Globus pallidus (tissue), 1 donor: ENCODE measurements at regions not wholly inside any gene's neighbourhood (a gene's known extent, or its start where the extent isn't known, plus 50 kb on each side); places are given as distances from the start of the nearest gene placed in this dataset.
"Not testable (repeated sequence)": the region's sequence is repeated elsewhere in the genome, so short reads cannot be mapped to it uniquely, and the experiment has no call there.

Experiments
- DNase-seq: peaks from one replicate; pipeline ENCODE4 v3.0.0-alpha.2; 2015; ENCODE audit warnings: low spot score

DNA sequence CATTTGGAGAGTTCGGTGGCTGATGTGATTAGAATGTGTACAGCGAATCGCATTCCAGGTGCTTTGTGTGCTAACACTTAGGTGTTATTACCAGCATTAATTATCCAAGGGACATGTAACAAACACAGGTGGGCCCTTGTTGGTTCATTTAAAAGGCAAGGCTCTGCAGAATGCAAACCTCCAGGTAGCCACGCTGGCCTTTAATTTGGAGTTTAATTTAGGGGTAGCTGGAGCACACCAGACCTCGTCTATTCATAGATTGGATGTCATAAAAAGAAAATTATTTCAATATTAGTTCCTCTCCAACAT, 191.1 kb downstream of the MAT2B start:
- DNase-seq, result no peak

DNA sequence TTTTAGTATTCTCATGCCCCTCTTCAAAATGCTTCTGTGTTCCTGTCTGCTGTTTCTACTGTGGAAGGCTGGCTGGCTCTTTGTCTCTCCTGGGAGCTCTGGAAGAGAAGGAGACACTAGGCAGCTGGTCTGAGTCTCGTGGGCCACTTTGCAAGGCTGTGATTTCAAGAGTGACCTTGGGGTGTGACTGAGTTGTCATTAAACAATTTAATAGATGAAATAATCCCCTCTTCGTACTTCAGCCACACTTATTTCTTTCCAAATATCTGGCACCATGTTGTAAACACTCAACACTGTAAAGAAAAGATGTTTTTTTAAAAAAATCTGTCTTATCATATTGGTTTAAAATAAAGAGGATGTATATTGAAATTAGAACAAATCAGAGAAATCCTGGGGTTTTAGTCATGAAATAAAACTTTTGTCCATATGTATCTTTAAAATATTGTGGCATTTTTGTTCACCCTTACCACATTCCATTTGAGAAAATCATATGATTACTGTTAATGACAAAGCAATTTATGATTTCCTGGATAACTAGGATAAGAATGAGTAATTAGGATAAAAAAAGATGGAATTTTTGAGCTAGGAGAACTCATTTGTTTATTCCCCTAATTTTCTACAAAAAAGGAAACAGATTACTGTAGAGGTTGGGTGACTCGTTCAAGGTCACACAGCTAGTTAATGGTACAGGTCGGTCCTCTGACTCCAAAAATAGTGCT, 200.8 kb downstream of the MAT2B start:
- no peak for DNase-seq

DNA sequence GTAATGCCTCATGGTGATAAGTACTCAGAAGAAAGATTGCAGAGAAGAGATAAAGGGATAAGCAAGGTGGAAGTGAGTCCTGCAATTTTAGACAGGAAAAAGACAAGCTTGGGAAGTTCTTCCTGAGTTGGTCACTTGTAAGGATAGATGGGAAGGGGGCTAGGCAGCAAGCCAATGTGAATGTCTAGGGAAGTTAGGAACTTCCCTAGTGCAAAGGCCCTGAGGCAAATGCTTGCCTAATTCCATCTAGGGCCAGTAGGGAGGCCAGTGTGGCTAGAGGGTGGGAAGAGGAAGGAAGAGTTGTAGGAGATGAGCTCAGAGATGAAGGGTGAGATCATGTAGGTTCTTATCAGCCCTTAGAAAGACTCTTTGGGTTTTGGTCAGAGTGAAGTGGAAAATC, 206.6 kb downstream of the MAT2B start:
- no peak for DNase-seq

DNA sequence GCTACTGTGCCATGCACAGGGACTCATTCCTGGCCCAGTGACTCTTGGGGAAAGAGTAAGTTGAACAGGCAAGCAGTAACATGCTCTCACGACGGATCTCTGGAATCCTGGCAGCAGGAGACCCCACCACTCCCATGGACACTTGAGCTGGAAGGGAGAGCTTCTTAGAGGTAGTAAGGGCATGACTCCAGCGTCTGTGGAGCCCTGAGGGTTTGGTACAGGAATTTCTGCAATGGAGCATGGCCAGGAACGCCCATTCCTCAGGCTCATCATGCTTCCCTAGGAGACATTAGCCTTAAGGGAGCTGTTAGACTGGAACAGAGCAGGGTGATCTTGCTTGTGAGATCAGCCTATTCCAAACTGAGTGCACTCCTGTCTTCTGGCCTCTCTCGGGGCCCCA, 212.9 kb downstream of the MAT2B start:
- DNase-seq, result no peak

DNA sequence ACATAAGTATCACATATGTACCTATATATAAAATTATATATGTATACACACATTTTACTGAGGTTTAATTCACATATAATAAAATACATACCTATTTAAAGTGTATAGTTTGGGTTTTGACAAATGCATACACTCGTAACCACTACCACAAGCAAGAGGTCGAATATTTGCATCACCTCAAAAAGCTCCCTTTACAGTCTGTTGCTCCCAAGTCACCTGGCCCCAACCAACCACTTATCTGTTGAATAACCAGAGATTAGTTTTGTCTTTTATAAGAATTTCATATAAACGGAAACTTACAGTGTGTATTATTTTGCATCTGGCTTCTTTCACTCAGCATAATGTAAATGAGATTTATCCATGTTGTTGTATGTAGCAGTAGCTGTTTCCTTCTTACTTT, 218.9 kb downstream of the MAT2B start:
- DNase-seq, result no peak

DNA sequence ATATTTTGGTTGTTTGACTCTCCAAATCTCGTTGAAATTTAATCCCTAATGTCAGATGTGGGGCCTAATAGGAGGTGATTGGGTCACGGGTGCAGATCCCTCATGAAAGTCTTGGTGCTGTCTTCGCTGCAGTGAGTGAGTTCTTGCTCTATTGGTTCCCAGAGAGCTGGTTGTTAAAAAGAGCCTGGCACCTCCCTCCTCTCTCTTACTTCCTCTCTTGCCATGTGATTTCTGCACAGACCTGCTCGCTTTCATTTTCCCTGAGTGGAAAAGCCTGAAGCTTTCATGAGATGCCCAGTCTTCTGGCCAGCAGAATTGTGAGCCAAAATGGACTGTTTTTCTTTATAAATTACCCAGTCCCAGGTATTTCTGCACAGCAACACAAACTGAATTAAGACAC, 221.6 kb downstream of the MAT2B start:
- peak; percentile 47 for DNase-seq

GRCh38 chr5:163730206-163730756, 224.9 kb downstream of the MAT2B start:
- DNase-seq, result no peak

- no peak for DNase-seq
Observed at GRCh38 chr5:163731256-163731655, 225.8 kb downstream of the MAT2B start.

DNA sequence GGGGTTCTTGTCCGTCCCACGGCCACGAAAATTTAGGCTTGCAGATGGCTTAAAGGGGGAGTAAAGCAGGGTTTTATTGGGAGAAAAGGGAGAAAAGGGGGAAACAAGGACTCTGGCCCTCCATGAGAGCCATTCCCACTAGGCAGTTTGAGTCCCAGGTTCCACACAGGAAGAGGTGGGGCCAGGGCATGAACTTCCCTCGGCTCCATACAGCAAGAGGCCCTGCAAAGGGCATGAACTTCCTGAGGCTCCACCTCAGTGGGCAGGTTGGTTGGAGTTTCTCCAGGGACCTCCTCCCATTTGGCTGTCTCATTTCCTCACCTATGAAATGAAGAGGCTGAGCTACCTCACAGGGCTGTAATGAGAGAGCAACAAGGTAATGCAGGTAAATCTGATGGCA, 229.7 kb downstream of the MAT2B start:
- DNase-seq, result no peak

DNA sequence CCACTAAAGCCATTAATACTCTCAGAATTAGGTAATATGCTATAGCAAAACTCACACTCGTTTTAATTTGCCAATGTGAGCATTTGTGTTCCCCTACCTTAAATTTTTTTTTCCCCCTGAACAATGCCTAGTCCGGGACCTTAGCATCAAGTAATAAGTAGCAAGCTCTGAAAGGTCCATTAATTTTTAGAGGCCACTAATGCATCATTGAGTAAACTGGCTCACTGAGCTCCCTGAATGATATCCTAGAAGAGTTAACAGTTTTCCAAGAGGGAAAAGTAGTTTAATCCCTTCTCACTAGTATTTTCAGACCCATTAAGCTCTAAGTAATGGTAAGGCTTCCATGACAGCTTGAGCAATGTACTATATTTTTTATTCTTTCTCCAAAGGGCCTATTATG, 242.2 kb downstream of the MAT2B start:
- DNase-seq, result no peak

DNA sequence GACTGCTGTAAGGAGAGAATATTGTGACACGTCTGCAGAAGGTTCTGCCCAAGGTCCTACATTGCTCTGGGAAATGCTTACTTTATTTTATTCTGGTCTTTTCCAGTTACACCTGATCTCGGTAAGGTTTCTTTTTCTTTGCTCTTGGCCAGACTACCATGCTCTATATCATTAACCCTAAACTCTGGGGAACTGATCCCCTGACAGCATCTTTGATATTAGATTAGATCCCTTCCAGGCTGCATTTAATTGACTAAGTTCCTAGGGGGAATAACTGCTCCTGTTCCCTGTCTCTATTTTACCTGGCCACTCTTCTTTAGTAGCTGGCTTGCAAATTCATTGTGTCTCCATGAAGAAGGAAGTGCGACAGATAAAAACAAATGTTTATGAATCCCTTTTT, 243.5 kb downstream of the MAT2B start:
- no peak for DNase-seq

DNA sequence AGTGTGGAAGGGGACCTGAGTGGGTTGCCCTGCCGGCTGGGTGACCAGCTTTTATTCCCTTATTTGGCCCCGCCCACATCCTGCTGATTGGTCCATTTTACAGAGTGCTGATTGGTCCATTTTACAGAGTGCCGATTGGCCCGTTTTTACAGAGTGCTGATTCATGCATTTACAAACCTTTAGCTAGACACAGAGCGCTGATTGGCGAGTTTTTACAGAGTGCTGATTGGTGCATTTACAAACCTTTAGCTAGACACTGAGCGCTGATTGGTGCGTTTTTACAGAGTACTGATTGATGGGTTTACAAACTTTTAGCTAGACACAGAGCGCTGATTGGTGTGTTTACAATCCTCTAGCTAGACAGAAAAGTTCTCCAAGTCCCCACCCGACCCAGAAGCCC, 245.0 kb downstream of the MAT2B start:
- not testable (repeated sequence) for DNase-seq

DNA sequence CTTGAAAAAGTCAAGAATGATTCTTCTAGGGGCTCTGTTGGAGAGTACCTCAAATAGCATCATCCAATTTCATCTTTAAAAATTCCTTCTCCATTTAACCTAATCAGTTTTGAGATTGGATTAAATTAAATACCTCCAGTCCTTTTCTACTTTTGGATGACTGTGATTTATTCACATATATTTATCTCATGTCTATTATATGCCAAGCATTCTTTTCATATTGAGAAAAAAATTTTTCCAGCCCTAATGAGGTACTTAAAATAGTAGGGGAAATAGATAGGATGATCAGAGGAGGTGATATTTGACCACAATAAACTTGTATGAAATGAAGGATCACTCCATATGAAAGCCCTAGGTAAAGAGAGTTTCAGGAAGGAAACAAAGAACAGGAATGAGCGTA, 250.1 kb downstream of the MAT2B start:
- DNase-seq, result no peak

DNA sequence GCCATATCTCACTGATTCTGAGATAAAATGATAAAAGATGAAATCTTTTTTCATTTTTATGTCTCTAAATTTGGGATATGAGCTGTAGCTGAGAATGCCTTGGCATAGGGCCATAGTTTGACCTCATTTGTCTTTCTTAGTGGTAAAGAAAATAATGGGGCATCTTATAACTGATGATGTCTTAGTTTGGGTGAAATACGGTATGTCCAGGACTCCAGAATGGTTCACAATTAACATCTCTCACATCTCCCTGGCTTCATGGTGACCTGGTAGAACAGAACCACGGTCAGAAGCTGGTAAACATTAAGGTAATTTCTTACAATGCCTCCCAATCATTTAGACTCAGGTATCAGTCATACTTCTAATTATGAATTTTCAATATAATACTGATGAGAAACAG, 250.8 kb downstream of the MAT2B start:
- no peak for DNase-seq

DNA sequence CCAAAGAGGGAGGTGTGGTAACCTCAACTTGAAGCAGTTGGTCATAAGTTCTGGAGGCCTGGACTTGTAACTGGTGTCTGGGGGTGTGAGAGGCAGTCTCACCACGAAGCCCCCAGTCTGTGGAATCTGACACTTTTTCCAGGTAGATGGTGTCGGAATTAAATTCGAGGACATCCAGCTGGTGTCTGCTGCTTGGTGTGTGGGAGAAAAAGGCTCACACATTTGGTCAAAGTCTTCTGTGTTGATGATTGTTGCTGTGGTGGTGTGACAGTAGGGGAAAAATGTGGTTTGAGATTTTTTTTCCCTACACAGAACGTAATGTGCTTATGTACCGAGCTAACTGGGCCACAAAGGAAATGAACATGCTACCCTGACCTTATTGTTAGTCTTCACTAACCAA, 251.9 kb downstream of the MAT2B start:
- no peak for DNase-seq

DNA sequence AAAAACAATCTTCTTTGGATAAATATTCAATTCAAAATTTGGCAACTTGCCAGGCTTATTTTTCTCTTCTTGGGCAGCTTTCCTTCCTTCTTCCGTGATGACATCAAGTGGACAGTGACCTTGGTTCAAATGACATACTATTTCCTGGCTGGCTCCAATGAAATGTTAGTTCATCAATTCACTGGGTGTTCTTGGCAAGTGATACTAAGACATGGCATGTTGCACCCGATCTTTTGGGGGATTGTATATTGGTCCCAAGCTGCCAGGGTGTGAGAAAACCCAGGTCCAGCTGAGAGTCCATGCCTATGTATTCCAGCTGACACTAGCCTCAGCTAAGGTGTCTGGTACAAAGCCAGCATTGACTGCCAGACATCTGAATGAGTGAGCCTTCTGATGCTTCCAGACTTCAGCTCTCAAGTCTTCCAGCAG, 252.9 kb downstream of the MAT2B start:
- DNase-seq, result no peak

DNA sequence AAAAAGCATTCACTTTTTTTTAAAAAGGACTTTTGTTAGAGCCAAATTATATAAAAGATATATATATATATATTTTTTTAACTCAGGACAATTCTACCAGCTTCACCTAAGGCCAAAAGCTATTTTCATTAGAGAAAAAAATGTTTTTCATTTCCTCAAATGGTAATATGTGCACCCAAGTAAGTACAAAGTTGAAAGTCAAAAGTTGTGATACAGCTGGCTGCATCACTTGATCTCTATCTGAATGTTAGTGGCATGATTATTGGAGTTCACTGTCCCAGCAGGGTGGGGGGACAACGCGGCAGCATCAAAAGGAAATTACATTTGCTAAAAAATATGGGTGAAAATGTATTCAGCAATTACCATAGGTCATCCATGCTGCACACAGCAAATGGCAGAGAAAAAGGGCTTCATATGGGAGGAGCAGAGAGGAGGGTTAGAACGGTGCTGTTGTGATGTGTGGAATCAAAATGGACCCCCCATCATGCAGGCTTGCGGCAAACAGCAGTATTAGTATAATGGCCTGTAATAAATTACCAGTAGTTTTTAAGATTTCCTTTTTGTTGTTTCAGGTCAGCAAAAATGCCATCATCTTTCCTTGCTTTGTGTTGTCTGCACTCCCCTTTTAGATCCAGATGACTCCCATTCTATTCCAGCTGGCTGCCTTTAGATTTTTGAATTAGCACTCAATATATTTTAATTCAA, 253.7 kb downstream of the MAT2B start:
- DNase-seq, result no peak

- no peak for DNase-seq
Observed at GRCh38 chr5:163760498-163760897, 255.1 kb downstream of the MAT2B start.

GRCh38 chr5:163766936-163767670, 261.7 kb downstream of the MAT2B start:
- DNase-seq, result no peak

DNA sequence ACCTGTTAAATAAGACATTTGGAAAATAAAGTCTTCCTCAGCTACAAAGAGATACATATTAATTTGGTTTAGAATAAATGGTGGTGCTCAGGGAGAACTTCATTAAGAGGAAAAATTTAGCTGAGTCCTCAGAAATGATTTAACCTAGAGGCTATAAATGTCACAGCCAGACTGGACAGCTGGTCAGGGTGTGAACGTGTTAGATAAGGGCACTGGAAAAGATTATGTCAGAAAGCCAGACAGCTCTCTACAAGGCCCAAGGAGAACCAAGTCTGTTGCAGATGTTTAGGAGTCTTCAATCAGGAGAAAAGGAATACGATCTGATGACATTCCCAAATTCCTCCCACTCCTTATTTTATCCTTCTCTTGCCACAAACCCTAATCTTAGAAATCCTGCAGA, 265.2 kb downstream of the MAT2B start:
- no peak for DNase-seq

DNA sequence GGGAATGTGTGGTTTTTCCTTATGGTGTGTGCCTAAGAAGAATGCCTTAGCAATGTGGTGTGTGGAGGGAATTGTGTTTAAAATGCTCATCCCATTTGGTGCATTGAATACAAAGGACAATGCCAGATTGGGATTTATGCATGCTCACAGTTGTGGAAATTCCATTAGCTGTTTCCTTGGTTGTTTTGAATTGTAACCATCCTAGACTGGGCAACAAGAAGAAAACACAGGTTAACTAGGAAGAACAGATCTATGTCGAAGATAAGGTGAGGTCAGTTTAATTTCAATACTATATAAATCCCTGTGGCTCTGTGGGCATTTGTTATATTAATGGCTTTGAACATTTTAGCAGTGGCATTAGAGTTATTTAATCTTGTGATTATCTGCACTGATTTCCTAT, 266.8 kb downstream of the MAT2B start:
- DNase-seq, result no peak

- DNase-seq, result no peak
Observed at GRCh38 chr5:163772644-163773043, 267.2 kb downstream of the MAT2B start.

- no peak for DNase-seq
Observed at GRCh38 chr5:163773226-163773625, 267.8 kb downstream of the MAT2B start.
